Activated CD4-positive, alpha-beta T cell treated with anti-CD3 and anti-CD28 coated beads for 4 hours (primary cell): ENCODE measurements at regions not wholly inside any gene's neighbourhood (a gene's known extent, or its start where the extent isn't known, plus 50 kb on each side); places are given as distances from the start of the nearest gene placed in this dataset.

ENCODE experiments used
- DNase-seq, 2 donors: peaks; one replicate each; pipeline ENCODE4 v3.0.0-alpha.2; 2020

DNA sequence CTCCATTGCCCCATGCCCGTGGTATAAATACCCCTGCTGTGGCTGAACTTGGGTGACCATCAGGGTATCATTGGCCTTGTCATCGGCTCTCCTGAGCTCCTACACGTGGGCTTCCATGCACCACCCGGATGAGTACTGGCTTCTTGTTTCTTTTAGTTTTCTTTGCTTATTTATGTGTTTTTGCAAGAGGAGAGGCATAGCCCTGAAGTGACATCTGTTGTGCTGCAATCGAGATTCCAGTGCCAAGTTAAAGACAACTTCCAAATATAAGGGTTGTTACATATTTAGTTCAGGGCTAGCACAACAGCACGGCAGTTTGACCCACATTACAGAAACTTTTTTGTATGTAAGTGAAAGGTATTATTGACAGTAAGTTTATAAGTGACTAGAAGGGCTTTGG, 1087.1 kb downstream of the TBC1D22A start:
- no peak for DNase-seq

DNA sequence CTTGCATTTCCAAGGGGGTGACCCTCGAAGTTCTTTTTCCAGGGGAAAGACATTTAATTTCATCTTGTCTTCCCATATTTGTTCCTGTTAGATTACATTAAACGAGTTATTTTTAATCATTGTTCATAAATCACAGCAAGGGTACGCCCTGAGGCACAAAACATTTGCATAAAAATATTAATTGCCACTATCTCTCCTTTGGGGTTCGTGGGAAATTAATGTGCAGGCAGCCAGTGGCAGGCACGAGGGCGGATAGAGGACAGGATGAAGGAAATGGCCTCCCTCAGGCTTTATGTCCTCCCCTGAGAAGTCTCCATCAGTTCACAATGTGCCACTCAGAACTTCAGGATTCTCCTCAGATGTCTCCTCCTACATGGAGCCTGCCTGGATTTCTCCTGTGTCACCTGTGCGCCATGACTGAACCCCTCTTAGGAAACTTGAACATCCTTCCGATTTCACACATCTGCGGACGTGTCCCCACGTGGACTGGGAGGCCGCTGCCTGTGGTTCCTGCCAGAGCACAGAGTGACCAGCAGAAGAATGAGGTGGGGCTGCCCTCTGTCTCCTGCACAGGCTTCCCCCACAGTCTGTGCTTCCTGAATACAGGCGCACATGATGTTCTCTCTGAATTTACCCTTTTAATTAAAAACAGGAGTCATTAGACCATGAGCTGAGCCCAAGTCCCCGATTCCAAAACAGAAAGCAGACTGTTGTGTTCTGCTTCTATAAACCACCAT, 1085.9 kb downstream of the TBC1D22A start:
- DNase-seq: no peak

- DNase-seq: no peak
These were observed 1084.9 kb downstream of the TBC1D22A start for GRCh38 chr22:47847131-47847890.

GRCh38 chr22:47846206-47846605, 1083.8 kb downstream of the TBC1D22A start:
- DNase-seq: no peak

- DNase-seq: no peak
These were observed 1079.7 kb downstream of the TBC1D22A start for GRCh38 chr22:47842119-47842518.

DNA sequence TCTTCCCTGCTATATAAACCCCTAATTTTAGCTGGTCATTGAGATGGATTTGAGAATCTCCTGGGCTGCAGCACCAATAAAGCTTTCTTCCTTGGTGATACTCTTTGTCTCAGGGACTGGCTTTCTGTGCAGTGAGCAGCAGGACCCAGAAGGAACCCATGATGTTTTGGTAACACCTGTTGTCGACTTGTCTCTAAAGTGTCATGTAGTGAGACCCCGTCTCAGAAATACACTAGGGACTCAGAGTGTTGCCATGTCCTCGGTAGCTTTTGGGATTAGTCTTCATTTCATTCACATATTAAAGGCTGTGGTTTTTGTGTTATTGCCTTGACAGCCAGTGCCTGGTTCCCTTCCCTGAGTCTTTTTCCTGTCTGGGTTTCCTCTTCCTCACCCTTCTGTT, 1078.7 kb downstream of the TBC1D22A start:
- DNase-seq: no peak

- no peak for DNase-seq
These were observed 1077.3 kb downstream of the TBC1D22A start for GRCh38 chr22:47839595-47840227.

DNA sequence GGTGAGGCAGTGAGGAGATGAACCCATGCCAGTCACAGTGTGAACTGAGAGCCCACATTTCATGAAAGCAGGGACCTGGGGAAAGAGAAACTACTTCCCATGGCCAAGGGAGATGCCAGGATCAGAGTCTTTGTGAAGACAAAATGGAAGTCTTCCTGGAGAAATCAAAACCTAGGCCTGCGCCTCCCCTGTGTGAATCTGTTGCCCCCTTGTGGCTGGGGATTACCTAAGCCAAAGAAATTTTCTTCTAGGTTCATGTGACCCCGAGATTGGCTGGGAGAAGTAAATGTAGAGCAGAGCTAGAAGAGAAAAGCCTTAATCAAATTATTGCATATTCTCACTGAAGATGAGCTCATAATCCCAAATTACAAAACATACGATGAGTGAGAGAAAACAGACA, 1075.3 kb downstream of the TBC1D22A start:
- no peak for DNase-seq

- DNase-seq: no peak
These were observed 1074.5 kb downstream of the TBC1D22A start for GRCh38 chr22:47836957-47837356.

GRCh38 chr22:47835726-47836125, 1073.3 kb downstream of the TBC1D22A start:
- no peak for DNase-seq

- DNase-seq: no peak
These were observed 1063.6 kb downstream of the TBC1D22A start for GRCh38 chr22:47826016-47826415.

GRCh38 chr22:47822422-47822821, 1060.0 kb downstream of the TBC1D22A start:
- DNase-seq: no peak

GRCh38 chr22:47818496-47818895, 1056.0 kb downstream of the TBC1D22A start:
- DNase-seq: no peak

- DNase-seq: no peak
These were observed 1054.9 kb downstream of the TBC1D22A start for GRCh38 chr22:47817380-47817779.

GRCh38 chr22:47816863-47817210, 1054.4 kb downstream of the TBC1D22A start:
- no peak for DNase-seq

DNA sequence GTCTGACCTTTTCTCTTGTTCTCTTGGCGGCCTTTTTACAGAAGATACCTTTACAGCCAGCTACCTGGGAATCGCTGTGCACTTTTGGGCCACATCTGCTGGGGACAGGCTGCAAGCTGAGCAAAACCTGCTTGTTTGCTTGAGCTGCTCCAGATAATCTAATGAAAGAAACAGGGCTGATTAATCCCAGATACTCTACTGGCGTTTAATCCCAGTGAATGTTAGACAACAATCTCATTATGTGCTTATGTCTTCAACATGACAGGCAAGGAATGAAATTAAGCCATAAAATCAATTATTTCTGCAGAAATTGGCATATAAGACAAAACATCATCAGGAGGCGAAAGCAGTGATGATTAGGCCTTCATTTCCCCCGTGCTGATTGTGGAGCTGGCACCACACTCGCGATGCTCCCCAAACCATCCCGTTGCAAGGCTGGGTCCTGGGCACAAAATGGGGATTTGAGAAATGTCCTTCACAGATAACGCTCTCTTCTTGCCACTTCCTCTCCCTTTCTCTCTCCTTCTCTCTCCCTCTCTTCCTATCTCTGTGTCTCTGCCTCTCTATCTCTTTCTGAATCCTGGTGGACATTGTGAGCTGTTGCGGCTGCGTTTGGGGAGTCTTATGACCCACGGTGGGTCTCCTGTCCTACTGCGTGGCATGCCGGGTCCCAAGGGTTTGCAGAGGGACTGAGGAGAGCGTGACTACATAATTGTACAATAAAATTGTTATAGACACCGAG, 1053.8 kb downstream of the TBC1D22A start:
- DNase-seq: no peak

DNA sequence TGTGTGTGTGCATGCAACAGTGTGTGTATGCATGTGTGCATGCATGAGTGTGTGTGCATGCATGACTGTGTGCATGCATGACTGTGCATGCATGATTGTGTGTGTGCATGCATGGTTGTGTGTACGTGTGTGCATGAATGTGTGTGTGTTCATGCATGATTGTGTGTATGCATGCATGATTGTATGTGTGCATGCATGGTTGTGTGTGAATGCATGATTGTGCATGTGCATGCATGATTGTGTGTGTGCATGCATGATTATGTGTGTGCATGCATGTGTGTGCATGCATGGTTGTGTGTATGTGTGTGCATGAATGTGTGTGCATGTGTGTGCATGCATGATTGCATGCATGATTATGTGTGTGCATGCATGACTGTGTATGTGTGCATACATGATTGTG, 1052.0 kb downstream of the TBC1D22A start:
- no peak for DNase-seq

DNA sequence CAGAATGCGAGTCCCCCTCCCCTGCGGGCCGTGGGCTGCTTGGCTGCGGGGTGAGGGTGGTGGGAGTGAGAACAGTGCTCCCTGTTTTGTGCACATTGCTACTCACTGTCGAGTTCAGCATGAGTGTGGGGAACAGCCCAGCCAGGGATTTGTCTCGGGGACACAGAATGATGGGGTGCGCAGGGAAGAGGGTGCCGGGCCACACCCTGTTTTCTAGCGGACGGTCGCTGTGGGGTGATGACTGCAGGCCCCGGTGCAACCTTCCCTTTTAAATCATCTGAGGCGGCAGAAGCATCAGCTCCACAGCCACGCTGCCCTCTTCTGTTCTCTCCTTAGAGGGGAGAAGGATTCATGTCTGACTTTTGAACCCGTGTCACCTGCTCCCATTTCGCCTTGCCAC, 1051.2 kb downstream of the TBC1D22A start:
- no peak for DNase-seq

GRCh38 chr22:47811971-47812370, 1049.5 kb downstream of the TBC1D22A start:
- no peak for DNase-seq

- DNase-seq: no peak
These were observed 1048.4 kb downstream of the TBC1D22A start for GRCh38 chr22:47810505-47811500.

DNA sequence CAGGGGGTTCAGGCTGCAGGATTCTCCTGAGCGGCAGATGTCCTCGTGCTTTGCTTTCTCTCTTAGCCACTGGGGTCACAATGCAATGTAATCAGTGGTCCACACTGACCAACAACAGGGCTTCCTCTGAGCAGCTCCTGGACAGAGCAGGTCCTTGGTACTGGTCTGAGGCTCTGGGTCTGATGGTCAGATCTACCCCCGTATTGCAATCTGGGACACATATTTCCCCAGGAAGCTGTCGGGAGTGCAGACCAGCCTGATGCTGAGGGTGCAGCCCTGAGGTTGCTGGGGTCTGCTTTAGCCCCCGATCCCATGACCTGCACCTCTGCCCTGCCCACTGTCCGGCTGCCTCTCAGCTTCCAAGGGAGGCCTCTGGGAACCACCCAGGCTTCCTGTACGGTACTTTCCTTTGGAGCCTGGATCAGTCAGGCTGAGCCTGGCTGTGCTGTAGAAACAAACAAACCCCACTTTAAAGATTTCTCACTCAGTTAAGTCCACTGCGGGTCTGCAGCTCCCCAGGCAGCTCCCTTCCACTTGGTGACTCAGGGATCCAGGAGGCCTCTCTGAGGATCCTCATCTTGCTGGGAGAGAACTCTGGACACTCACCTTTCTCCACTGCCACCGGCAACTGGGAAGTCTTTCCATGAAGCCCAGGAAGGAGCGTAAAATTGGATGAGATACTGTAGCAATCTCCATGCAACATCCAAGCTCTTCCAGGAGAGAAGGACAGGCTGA, 1046.6 kb downstream of the TBC1D22A start:
- no peak for DNase-seq
